GM19324 (cell line): ENCODE measurements at regions not wholly inside any gene's neighbourhood (a gene's known extent, or its start where the extent isn't known, plus 50 kb on each side); places are given as distances from the start of the nearest gene placed in this dataset.

Experiments
- ATAC-seq: cut with Tn5 transposase; IDR thresholded peaks from one replicate; pipeline ENCODE4 v1.9.1; 2021; ENCODE audit warnings: mild to moderate bottlenecking, moderate library complexity; ENCODE audit not compliant: unreplicated experiment, low FRiP score

- ATAC-seq: no peak
These were observed 852.4 kb downstream of the TUSC7 start for GRCh38 chr3:117562000-117562399.

- ATAC-seq: no peak
These were observed 853.5 kb downstream of the TUSC7 start for GRCh38 chr3:117563063-117563462.

GRCh38 chr3:117565777-117566176, 856.2 kb downstream of the TUSC7 start:
- no peak for ATAC-seq

- no peak for ATAC-seq
These were observed 857.3 kb downstream of the TUSC7 start for GRCh38 chr3:117566926-117567325.

GRCh38 chr3:117567382-117567781, 857.8 kb downstream of the TUSC7 start:
- ATAC-seq: no peak

GRCh38 chr3:117567906-117568305, 858.3 kb downstream of the TUSC7 start:
- ATAC-seq: no peak

GRCh38 chr3:117572786-117573185, 863.2 kb downstream of the TUSC7 start:
- no peak for ATAC-seq

- ATAC-seq: no peak
These were observed 871.2 kb downstream of the TUSC7 start for GRCh38 chr3:117580806-117581205.

- no peak for ATAC-seq
These were observed 876.6 kb downstream of the TUSC7 start for GRCh38 chr3:117586161-117586560.

GRCh38 chr3:117587416-117587815, 877.8 kb downstream of the TUSC7 start:
- no peak for ATAC-seq

- no peak for ATAC-seq
These were observed 879.9 kb downstream of the TUSC7 start for GRCh38 chr3:117589454-117589853.

- ATAC-seq: no peak
These were observed 886.0 kb downstream of the TUSC7 start for GRCh38 chr3:117595615-117596014.

- no peak for ATAC-seq
These were observed 886.9 kb downstream of the TUSC7 start for GRCh38 chr3:117596503-117596902.

GRCh38 chr3:117597865-117598264, 888.3 kb downstream of the TUSC7 start:
- ATAC-seq: no peak

- ATAC-seq: peak; percentile 79
These were observed 890.5 kb downstream of the TUSC7 start for GRCh38 chr3:117600112-117600511.

GRCh38 chr3:117600666-117601065, 891.1 kb downstream of the TUSC7 start:
- peak; percentile 6 for ATAC-seq

GRCh38 chr3:117602058-117602644, 892.6 kb downstream of the TUSC7 start:
- ATAC-seq: no peak

- peak; percentile 72 for ATAC-seq
These were observed 893.5 kb downstream of the TUSC7 start for GRCh38 chr3:117603097-117603496.

GRCh38 chr3:117606866-117607265, 897.3 kb downstream of the TUSC7 start:
- ATAC-seq: no peak

- ATAC-seq: no peak
These were observed 899.8 kb downstream of the TUSC7 start for GRCh38 chr3:117609330-117609729.

GRCh38 chr3:117610156-117610555, 900.6 kb downstream of the TUSC7 start:
- ATAC-seq: no peak

GRCh38 chr3:117611211-117611610, 901.6 kb downstream of the TUSC7 start:
- no peak for ATAC-seq

GRCh38 chr3:117616227-117616626, 906.6 kb downstream of the TUSC7 start:
- no peak for ATAC-seq
